Effector CD8-positive, alpha-beta T cell (primary cell): ENCODE measurements at regions not wholly inside any gene's neighbourhood (a gene's known extent, or its start where the extent isn't known, plus 50 kb on each side); places are given as distances from the start of the nearest gene placed in this dataset.

Experiments used
- DNase-seq: peaks from one replicate; lab custom pipeline; 2025; lab: John Stamatoyannopoulos, UW

- DNase-seq = no peak
These were observed 93.0 kb downstream of the PPP1R3A start for GRCh38 chr7:113825832-113826231.

DNA sequence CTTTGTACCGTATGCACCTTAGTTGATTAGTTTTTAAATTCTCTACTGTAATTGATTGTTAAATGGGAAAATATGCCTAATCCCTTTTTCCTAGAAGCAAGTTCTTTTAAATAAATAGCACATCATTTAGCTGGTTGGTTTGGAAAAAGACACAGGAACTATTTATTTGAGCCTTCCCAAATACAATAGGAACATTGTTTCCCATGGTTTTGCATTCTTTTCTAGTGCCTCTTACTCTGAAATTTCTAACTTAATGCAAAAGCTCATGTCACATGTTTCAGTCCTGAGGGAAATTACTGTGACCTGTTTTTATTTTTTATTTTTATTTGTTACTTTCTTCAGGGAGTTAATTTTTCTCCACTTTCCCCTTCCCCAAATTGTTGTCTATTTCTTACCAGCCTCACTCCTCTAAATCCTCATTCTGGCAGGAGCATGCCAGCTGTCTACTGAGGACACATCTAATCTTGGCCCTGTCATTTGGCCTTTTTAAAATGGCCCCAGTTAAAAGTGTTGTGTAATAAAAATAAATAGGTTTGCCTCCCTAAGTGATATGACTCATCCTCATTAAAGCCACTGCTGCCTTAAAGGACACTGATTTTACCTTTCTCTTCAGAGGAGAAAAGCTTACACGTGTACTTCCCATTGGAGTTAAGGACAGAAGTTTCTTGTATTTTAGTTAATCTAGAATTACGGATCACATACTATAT, 94.5 kb downstream of the PPP1R3A start:
- no peak for DNase-seq

DNA sequence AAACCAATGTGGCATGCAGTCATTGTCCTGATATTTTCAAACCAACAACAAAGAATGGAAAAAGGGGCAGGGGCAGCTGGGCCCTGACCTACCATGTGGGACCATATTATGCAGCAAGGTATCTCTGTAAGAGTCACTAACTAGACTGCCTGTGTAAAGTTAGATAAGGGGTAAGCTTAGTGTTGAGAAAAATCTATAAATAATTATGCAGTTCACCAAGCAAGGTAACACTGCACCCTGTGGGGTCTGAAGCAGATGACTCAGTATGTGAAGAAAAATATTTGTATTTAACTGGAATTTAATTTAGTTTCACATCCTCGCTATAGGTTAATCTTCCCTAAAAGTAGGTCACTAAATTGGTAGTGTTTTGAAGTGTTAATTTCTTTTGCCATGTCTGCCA, 99.3 kb downstream of the PPP1R3A start:
- no peak for DNase-seq

DNA sequence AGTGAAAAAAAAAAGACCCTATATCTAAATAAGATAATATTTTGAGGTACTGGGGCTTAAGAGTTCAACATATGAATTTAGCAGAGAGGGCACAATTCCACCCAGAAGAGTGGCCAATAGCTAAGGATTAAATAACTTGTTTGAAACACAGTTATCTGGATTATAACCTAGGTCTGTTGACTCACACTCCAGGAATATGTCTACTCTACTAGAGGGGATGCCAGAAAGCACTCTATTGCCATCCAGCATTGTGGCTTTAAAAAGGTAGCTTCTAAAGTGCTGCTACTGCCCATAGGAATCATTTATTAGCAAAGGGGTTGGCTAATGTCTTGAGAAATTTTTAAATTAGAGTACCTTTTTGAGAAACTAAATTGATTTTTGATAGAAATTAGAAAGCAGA, 102.2 kb downstream of the PPP1R3A start:
- DNase-seq = no peak

DNA sequence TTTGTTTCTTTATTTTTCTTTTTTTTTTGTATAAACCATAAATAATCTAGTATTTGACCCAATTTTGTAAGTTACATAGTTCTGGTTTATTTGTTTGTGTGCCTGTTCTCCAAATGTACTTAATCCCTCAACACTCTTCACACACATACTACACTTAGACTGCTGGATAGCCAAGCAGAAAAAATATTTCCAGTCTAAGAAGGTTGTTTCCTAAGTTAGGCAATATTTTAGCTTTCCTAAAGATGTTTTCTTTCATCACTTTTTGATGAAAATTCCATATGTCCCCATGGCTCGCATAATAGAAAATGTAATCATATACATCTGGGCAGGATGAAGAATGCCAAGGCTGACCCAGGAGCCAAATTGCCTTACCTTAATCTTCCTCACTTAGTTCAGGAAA, 105.3 kb downstream of the PPP1R3A start:
- no peak for DNase-seq

DNA sequence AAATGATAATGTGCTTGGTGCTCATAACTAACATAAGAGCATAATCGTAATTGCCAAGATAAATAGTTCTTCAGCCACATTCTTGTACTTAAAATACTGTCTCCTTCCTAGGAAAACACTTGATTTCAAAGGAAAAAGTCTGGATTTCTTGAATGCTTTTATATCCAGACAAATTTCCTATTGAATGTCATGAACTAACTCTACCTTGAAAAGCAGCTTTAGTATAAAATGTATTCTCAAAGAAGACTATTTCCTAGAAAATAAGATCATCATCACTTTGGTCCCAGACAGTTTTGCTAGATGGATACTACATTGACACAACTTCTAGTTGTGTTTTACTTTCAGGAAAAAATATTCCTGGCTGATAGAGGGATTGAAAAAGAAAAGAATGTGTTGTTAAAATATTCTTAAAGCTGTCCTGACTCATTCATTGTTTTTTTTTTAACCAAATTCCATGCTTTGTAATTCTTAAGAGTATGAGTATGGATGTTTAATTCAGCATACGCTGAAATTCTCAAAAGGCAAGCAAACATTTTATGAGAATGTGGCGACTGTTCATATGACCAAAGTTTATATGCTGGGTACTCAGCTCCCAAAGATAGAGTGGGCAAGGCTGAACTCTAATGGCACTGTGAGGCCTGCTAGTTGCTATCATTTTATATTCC, 106.1 kb downstream of the PPP1R3A start:
- DNase-seq = no peak

- no peak for DNase-seq
These were observed 108.6 kb downstream of the PPP1R3A start for GRCh38 chr7:113810080-113810744.

DNA sequence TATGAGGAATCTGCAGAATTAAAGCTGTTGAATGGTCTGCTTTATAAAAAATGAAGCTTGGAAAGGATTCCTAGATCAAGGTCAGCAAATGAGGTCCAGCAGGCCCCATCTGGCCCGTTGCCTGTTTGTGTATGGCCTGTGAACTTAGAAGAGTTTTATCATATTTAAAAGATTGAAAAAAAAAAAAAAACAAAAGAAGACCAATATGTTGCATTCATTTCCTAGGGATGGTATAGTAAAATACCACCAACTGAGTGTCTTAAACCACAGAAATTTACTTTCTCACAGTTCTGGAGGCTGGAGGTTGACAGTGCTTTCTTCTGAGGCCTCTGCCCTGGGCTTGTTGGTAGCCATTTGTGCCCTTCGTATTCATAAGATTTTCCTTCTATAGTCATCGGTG, 109.2 kb downstream of the PPP1R3A start:
- DNase-seq = no peak

GRCh38 chr7:113806633-113807327, 112.0 kb downstream of the PPP1R3A start:
- DNase-seq = no peak

DNA sequence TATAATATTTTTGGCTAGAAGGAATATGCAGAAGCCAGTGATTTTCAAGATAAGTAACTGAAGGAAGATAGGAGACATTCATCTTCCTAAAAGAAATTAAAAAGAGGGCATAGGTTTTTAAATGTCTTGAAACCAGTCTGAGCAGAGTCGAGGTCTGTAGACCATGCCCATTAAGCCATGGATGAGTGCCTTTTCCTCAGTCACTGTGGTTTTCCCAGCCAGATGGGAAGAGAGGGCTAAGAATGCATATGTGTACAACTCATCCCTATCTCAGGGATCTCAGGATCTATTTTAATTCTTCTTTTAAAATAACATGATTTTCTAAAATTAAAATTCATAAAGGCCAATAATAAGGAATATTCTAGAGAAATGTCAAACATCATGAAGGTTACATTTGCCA, 112.8 kb downstream of the PPP1R3A start:
- no peak for DNase-seq

- DNase-seq = no peak
These were observed 114.2 kb downstream of the PPP1R3A start for GRCh38 chr7:113804475-113805095.

DNA sequence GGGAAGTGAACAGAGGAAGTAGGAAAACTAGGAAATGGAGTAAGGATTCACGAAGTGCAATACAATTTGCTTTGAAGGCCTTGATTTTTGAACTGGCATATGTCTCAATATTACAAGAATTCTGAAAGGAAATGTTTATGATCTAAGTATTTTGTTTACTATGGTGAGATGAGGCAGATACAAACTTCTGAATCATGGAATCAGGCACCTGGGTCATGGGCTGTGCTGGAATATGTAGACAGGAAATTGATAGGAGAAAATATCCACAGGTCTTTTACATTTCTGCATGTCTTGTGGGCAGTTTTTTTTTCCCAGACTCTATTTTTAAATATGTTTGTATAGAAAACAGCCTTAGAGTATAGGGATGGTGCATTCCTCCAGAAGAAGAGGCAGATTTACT, 117.1 kb downstream of the PPP1R3A start:
- DNase-seq = no peak

- no peak for DNase-seq
These were observed 118.0 kb downstream of the PPP1R3A start for GRCh38 chr7:113800826-113801225.

- no peak for DNase-seq
These were observed 118.9 kb downstream of the PPP1R3A start for GRCh38 chr7:113799896-113800295.

- no peak for DNase-seq
These were observed 121.3 kb downstream of the PPP1R3A start for GRCh38 chr7:113797420-113798010.

GRCh38 chr7:113796557-113796956, 122.3 kb downstream of the PPP1R3A start:
- no peak for DNase-seq

- no peak for DNase-seq
These were observed 124.2 kb downstream of the PPP1R3A start for GRCh38 chr7:113794573-113794972.

DNA sequence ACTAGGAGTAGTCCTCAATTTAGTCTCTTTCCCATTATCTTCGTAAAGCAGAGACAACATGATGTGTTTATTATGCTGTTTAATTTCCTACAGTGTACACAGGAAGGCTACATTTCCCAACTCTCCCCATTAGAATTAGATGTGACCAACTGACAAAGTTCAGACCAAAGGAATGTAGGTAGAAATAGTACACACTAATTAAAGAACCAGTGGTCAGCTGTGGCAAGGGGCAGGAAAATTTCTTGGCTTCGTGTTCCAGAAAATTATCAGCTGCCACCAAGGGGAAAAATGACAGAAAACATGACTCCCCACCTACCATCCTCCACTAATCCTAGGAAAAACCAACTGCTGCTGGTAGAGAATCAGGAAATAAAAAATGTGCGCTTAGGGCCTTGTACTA, 125.6 kb downstream of the PPP1R3A start:
- no peak for DNase-seq

- no peak for DNase-seq
These were observed 128.8 kb downstream of the PPP1R3A start for GRCh38 chr7:113790025-113790424.

GRCh38 chr7:113787106-113787505, 131.7 kb downstream of the PPP1R3A start:
- DNase-seq = no peak

DNA sequence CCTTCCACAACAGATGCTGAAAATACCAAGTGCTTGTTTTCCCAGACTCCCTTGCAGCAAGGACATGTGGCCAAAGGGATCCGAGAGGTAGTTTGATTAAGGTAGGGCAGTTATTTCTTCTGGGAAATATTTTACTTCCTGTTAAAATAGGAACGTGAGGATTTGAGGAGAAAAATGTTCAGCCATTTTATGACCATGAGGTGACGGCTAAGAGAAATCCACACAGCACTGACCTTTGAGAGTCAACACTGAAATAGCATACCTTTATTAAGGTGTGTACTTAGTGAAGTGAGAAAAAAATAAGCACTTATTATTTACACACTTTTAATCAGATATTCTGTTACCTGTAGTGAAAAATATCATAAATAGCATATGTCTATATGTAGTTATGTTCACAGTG, 133.9 kb downstream of the PPP1R3A start:
- no peak for DNase-seq

DNA sequence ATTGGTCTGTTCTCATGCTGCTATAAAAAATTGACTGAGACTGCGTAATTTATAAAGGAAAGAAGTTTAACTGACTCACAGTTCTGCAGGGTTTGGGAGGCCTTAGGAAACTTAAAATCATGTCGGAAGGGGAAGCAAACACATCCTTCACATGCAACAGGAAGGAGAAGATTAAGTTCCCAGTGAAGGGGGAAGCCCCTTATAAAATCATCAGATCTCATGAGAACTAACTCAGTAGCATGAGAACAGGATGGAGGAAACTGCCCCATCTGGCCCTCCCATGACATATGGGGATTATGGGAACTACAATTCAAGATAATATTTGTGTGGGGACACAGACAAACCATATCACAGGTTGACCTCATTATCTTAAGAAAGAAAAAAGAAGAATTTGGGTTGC, 134.5 kb downstream of the PPP1R3A start:
- no peak for DNase-seq
